Kidney (tissue), 13 donors: ENCODE measurements at regions not wholly inside any gene's neighbourhood (a gene's known extent, or its start where the extent isn't known, plus 50 kb on each side); places are given as distances from the start of the nearest gene placed in this dataset.
A peak's percentile ranks its signal among the peaks of the same experiment; 100 is the strongest.
"Not testable (repeated sequence)": the region's sequence is repeated elsewhere in the genome, so short reads cannot be mapped to it uniquely, and the experiment has no call there.

Experiments used
- DNase-seq, 5 donors: peaks; one replicate each; pipeline ENCODE4 v3.0.0-alpha.2; 2013 to 2020
- FAIRE-seq: peaks from 2 replicates; lab custom pipeline; 2012; peaks lifted over from hg19 to GRCh38; lab: Jason Lieb, UNC
- H3K27ac ChIP-seq, 2 donors: one replicate each; pipeline ENCODE4 v1.7.0; 2013; ENCODE audit warnings: low read depth in 2 of 2, low read length in 2 of 2, inconsistent platforms in 1 of 2
- H3K27me3 ChIP-seq: one replicate; pipeline ENCODE4 v1.7.1; 2013; ENCODE audit warnings: low read length, inconsistent platforms; ENCODE audit not compliant: control insufficient read depth, insufficient read depth
- H3K36me3 ChIP-seq, 3 donors: one replicate each; pipeline versions ENCODE4 v1.7.0 to v1.7.1; 2013; ENCODE audit warnings: low read length in 3 of 3, control low read depth in 1 of 3, inconsistent platforms in 1 of 3; ENCODE audit not compliant: insufficient read depth in 3 of 3, control insufficient read depth in 2 of 3
- H3K4me1 ChIP-seq, 3 donors: one replicate each; pipeline versions ENCODE4 v1.7.0 to v1.7.1; 2013; ENCODE audit warnings: low read length in 3 of 3, inconsistent platforms in 1 of 3, low read depth in 1 of 3; ENCODE audit not compliant: control insufficient read depth in 2 of 3, insufficient read depth in 2 of 3
- H3K4me3 ChIP-seq, 3 donors: one replicate each; pipeline versions ENCODE4 v1.7.0 to v1.8.1; 2013; ENCODE audit warnings: low read length in 3 of 3, control low read depth in 1 of 3, inconsistent platforms in 1 of 3
- H3K9ac ChIP-seq, 3 donors: one replicate each; pipeline versions ENCODE4 v1.7.0 to v1.7.1; 2013; ENCODE audit warnings: low read length in 3 of 3, control low read depth in 1 of 3, inconsistent platforms in 1 of 3
- H3K9me3 ChIP-seq, 3 donors: one replicate each; pipeline versions ENCODE4 v1.7.0 to v1.7.1; 2013; ENCODE audit warnings: low read length in 3 of 3, control low read depth in 1 of 3, inconsistent platforms in 1 of 3; ENCODE audit not compliant: control insufficient read depth in 2 of 3, insufficient read depth in 1 of 3
- intact Hi-C: fragments of 100-400 bp; cut with DNase I; formaldehyde crosslinking; loops from one replicate; pipeline ENCODE4 v1.11.1; 2022
- TF ChIP-seq, protein P1 (sequence below): IDR thresholded peaks from 3 replicates; pipeline ENCODE4 v1.5.1; 2012; ENCODE audit warnings: mild to moderate bottlenecking, moderate library complexity, borderline replicate concordance; ENCODE audit not compliant: insufficient read depth; ENCODE audit errors: extremely low read depth
- donor health status: control.
- donor health status: control.
- donor health status: control.
- donor health status: control.
- donor health status: control.
- donor health status: DM: yes; HTN: yes; CAD: no.
- donor health status: Normal renal cell carcinoma (clear cell type).

DNA sequence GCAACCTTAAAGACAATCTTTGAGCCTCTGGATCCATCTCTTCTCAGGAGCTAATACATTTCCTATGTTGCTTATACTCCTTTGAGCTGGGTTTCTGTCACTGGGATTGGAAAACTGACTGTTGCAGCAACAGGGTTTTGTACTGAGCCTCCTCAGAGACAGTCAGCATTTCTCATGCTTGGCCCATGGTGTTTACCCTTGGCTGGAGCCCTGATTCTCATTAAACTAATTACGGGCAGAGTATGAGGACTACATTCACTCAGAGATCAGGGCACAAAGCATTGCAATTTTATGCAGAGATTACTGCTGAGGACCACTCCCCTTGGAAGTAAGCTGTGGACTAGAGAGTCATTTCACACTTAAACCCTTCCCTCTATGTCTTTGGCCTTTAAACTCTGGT, 134.5 kb downstream of the LRIG2 start:
- no peak for DNase-seq
- no peaks in the 10 kb centered on the region for H3K27me3 ChIP-seq
- H3K4me1 ChIP-seq, result peaks cover 5 to 25% (median 22%) of the 10 kb centered on the region in 3 donors
- no peak overlapping the region for H3K9ac ChIP-seq
- intact Hi-C loops, result no loop called here
- H3K4me3 ChIP-seq, result no peak overlapping the region
- H3K9me3 ChIP-seq, result no peaks in the 10 kb centered on the region
- TF ChIP-seq, protein P1, sequence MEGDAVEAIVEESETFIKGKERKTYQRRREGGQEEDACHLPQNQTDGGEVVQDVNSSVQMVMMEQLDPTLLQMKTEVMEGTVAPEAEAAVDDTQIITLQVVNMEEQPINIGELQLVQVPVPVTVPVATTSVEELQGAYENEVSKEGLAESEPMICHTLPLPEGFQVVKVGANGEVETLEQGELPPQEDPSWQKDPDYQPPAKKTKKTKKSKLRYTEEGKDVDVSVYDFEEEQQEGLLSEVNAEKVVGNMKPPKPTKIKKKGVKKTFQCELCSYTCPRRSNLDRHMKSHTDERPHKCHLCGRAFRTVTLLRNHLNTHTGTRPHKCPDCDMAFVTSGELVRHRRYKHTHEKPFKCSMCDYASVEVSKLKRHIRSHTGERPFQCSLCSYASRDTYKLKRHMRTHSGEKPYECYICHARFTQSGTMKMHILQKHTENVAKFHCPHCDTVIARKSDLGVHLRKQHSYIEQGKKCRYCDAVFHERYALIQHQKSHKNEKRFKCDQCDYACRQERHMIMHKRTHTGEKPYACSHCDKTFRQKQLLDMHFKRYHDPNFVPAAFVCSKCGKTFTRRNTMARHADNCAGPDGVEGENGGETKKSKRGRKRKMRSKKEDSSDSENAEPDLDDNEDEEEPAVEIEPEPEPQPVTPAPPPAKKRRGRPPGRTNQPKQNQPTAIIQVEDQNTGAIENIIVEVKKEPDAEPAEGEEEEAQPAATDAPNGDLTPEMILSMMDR, result no peak
- no peak for FAIRE-seq
- no peaks in the 10 kb centered on the region for H3K36me3 ChIP-seq
- H3K27ac ChIP-seq, result peak overlapping the region in 1 of 2 donors; percentile 14

GRCh38 chr1:113208425-113208824, 135.4 kb downstream of the LRIG2 start:
- H3K27me3 ChIP-seq, H3K36me3 ChIP-seq, intact Hi-C loops, H3K4me3 ChIP-seq, FAIRE-seq, H3K9me3 ChIP-seq, DNase-seq, H3K9ac ChIP-seq: not testable (repeated sequence)
- Histone ChIP-seq H3K4me1 (peaks cover 5 to 25% (median 22%) of the 10 kb centered on the region in 3 donors), H3K27ac (peak overlapping the region in 1 of 2 donors; percentile 6)

DNA sequence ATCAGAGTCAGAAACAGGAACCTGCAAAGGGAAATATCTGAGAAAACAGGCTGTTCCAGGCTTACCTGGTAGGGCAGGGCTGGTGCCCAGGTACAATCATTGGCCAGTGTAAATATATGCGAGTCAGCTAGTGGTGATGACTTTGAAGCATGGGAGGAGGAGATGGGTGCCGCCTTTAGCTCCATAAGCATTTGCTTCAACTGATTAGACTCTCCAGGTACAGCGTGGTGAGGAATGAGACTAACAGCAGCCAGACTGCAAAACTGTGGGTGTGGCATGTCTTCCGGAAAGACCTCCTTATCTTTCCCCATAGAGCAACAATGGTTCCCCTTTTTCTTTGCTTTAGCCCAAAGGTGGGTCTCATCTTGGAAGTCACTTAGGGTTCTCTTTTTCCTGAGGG, 137.2 kb downstream of the LRIG2 start:
- FAIRE-seq (no peak), DNase-seq (no peak)
- Histone ChIP-seq H3K9ac (no peak overlapping the region), H3K27me3 (no peaks in the 10 kb centered on the region), H3K4me3 (no peak overlapping the region), H3K36me3 (no peaks in the 10 kb centered on the region), H3K27ac (no peak overlapping the region), H3K9me3 (no peaks in the 10 kb centered on the region), H3K4me1 (peaks cover 5 to 25% (median 22%) of the 10 kb centered on the region in 3 donors)
- intact Hi-C loops, result no loop called here
- TF ChIP-seq, protein P1, result no peak

- FAIRE-seq (no peak), DNase-seq (no peak)
- TF ChIP-seq, protein P1, result no peak
- Histone ChIP-seq H3K27ac (no peak overlapping the region), H3K4me3 (no peak overlapping the region), H3K9me3 (no peaks in the 10 kb centered on the region), H3K4me1 (peaks cover 3 to 22% (median 17%) of the 10 kb centered on the region in 3 donors), H3K9ac (no peak overlapping the region), H3K36me3 (no peaks in the 10 kb centered on the region), H3K27me3 (no peaks in the 10 kb centered on the region)
- intact Hi-C loops, result no loop called here
These were observed 138.5 kb downstream of the LRIG2 start for GRCh38 chr1:113211467-113211866.
